ENCODE measurements at regions not wholly inside any gene's neighbourhood (a gene's known extent, or its start where the extent isn't known, plus 50 kb on each side); places are given as distances from the start of the nearest gene placed in this dataset.

GRCh38 chr1:116265931-116266863 is 106.8 kb upstream of the ATP1A1 start:
- peak overlapping the region; percentile 70 for H2AFZ ChIP-seq (ENCODE audit: control insufficient read depth, low read length)
- TF ChIP-seq EZH2 (IDR thresholded peaks at IDR 0.05; ENCODE audit: low read length), result no peak
- no peak for TF ChIP-seq CTCF (optimal IDR thresholded peaks at IDR 0.05 in 1 of 3, IDR thresholded peaks at IDR 0.05 in 1 of 3, conservative IDR thresholded peaks at IDR 0.05 in 1 of 3; ENCODE audit: extremely low read depth in 1 of 3, insufficient read depth in 2 of 3, low read length in 3 of 3)
- DNase-seq (ENCODE audit: low read depth, low spot score) (no peak), FAIRE-seq (peak; percentile 20)
- dilution Hi-C loops (cut with MboI; ENCODE audit: extremely low pct_ligation_motif_present, low sequenced_read_pairs), result no loop called here
- H3K9ac ChIP-seq (ENCODE audit: control insufficient read depth, extremely low read depth, insufficient read depth, low read length), result no peak overlapping the region
- no peaks in the 10 kb centered on the region for H3K36me3 ChIP-seq (ENCODE audit: control insufficient read depth in 2 of 2, extremely low read depth in 1 of 2, insufficient read depth in 2 of 2, low read length in 2 of 2)
- H3K79me2 ChIP-seq (ENCODE audit: control insufficient read depth, insufficient read depth, low read length), result no peaks in the 10 kb centered on the region
- H3K4me1 ChIP-seq (ENCODE audit: control insufficient read depth, extremely low read depth, insufficient read depth, low read length), result peaks cover 25% of the 10 kb centered on the region
- no peak overlapping the region for H3K27ac ChIP-seq (ENCODE audit: control insufficient read depth, insufficient read depth, low read length)
- H3K4me3 ChIP-seq (ENCODE audit: control insufficient read depth in 2 of 3, extremely low read depth in 1 of 3, insufficient read depth in 2 of 3, low read depth in 1 of 3, low read length in 3 of 3), result no peak overlapping the region
- H3K9me1 ChIP-seq (ENCODE audit: control insufficient read depth, extremely low read depth, insufficient read depth, low read length), result peaks cover 2% of the 10 kb centered on the region
- H3K4me2 ChIP-seq (ENCODE audit: control insufficient read depth, extremely low read depth, insufficient read depth, low read depth, low read length), result peak overlapping the region; percentile 7
- no peaks in the 10 kb centered on the region for H3K9me3 ChIP-seq (ENCODE audit: control insufficient read depth, low read depth, low read length)
- no peaks in the 10 kb centered on the region for H4K20me1 ChIP-seq (ENCODE audit: control insufficient read depth, extremely low read depth, insufficient read depth, low read length)
- H3K27me3 ChIP-seq (ENCODE audit: control insufficient read depth, extremely low read depth, insufficient read depth, low read length), result no peaks in the 10 kb centered on the region

- Histone ChIP-seq H3K27me3 (ENCODE audit: control insufficient read depth, extremely low read depth, insufficient read depth, low read length) (no peaks in the 10 kb centered on the region), H3K79me2 (ENCODE audit: control insufficient read depth, insufficient read depth, low read length) (no peaks in the 10 kb centered on the region), H3K9me1 (ENCODE audit: control insufficient read depth, extremely low read depth, insufficient read depth, low read length) (peaks cover 2% of the 10 kb centered on the region), H3K9ac (ENCODE audit: control insufficient read depth, extremely low read depth, insufficient read depth, low read length) (no peak overlapping the region), H3K27ac (ENCODE audit: control insufficient read depth, insufficient read depth, low read length) (no peak overlapping the region), H3K36me3 (ENCODE audit: control insufficient read depth in 2 of 2, extremely low read depth in 1 of 2, insufficient read depth in 2 of 2, low read length in 2 of 2) (no peaks in the 10 kb centered on the region), H3K4me3 (ENCODE audit: control insufficient read depth in 2 of 3, extremely low read depth in 1 of 3, insufficient read depth in 2 of 3, low read depth in 1 of 3, low read length in 3 of 3) (no peak overlapping the region), H3K4me1 (ENCODE audit: control insufficient read depth, extremely low read depth, insufficient read depth, low read length) (peaks cover 25% of the 10 kb centered on the region), H3K4me2 (ENCODE audit: control insufficient read depth, extremely low read depth, insufficient read depth, low read depth, low read length) (peak overlapping the region; percentile 7), H3K9me3 (ENCODE audit: control insufficient read depth, low read depth, low read length) (no peaks in the 10 kb centered on the region), H2AFZ (ENCODE audit: control insufficient read depth, low read length) (peak overlapping the region; percentile 70), H4K20me1 (ENCODE audit: control insufficient read depth, extremely low read depth, insufficient read depth, low read length) (no peaks in the 10 kb centered on the region)
- DNase-seq (ENCODE audit: low read depth, low spot score) (no peak), FAIRE-seq (peak; percentile 95)
- dilution Hi-C loops (cut with MboI; ENCODE audit: extremely low pct_ligation_motif_present, low sequenced_read_pairs), result no loop called here
- TF ChIP-seq CTCF (optimal IDR thresholded peaks at IDR 0.05 in 1 of 3, IDR thresholded peaks at IDR 0.05 in 1 of 3, conservative IDR thresholded peaks at IDR 0.05 in 1 of 3; ENCODE audit: extremely low read depth in 1 of 3, insufficient read depth in 2 of 3, low read length in 3 of 3) (no peak), EZH2 (IDR thresholded peaks at IDR 0.05; ENCODE audit: low read length) (no peak)
Observed at GRCh38 chr1:116266864-116267212, 106.2 kb upstream of the ATP1A1 start.
